Mucosa of descending colon (tissue), 3 donors: ENCODE measurements at regions not wholly inside any gene's neighbourhood (a gene's known extent, or its start where the extent isn't known, plus 50 kb on each side); places are given as distances from the start of the nearest gene placed in this dataset.

Experiments
- ATAC-seq: fragments of 200-7000 bp; cut with Tn5 transposase; one replicate; pipeline ENCODE4 v1.9.1; 2020; ENCODE audit warnings: mild to moderate bottlenecking, moderate library complexity
- DNase-seq, 3 donors: peaks; one replicate each; pipeline ENCODE4 v3.0.0-alpha.2; 2020
- H3K36me3 ChIP-seq: fragments of 200-600 bp; one replicate; pipeline ENCODE4 v1.8.0; 2021; ENCODE audit warnings: low read depth, mild to moderate bottlenecking
- H3K4me1 ChIP-seq: fragments of 200-600 bp; one replicate; pipeline ENCODE4 v1.8.0; 2021; ENCODE audit warnings: low read depth, mild to moderate bottlenecking
- H3K4me3 ChIP-seq: fragments of 200-600 bp; one replicate; pipeline ENCODE4 v1.8.0; 2021; ENCODE audit warnings: mild to moderate bottlenecking
- H3K9me3 ChIP-seq: fragments of 200-600 bp; one replicate; pipeline ENCODE4 v1.8.0; 2021; ENCODE audit warnings: mild to moderate bottlenecking
- CTCF ChIP-seq: fragments of 200-600 bp; IDR thresholded peaks from one replicate; pipeline ENCODE4 v1.8.0; 2022; ENCODE audit warnings: antibody characterized with exemption, mild to moderate bottlenecking
- intact Hi-C, 2 donors: fragments of 100-400 bp; cut with DNase I in 1 of 2; cut with micrococcal nuclease in 1 of 2; formaldehyde crosslinking; loops; one replicate each; pipeline versions ENCODE4 v1.11.0 to v1.11.1; 2022; cut with DNase I, micrococcal nuclease
- donor health status: DM: no; HTN: no; CAD: no; lungs with moderate emphysema.
- donor health status: DM: no; HTN: no; CAD: no.
- donor health status: DM: no; HTN: yes; CAD: no.

GRCh38 chr14:98444077-98444476, 827.9 kb downstream of the BCL11B start:
- intact Hi-C loops = no loop called here
- Histone ChIP-seq H3K4me1 (no peaks in the 10 kb centered on the region), H3K36me3 (no peaks in the 10 kb centered on the region), H3K4me3 (no peak overlapping the region), H3K9me3 (no peaks in the 10 kb centered on the region)
- TF ChIP-seq CTCF = no peak
- no peak for DNase-seq
- no peak for ATAC-seq

- ATAC-seq = no peak
- intact Hi-C loops = no loop called here
- no peak for TF ChIP-seq CTCF
- no peaks in the 10 kb centered on the region for H3K9me3 ChIP-seq
- H3K4me1 ChIP-seq = no peaks in the 10 kb centered on the region
- H3K4me3 ChIP-seq = no peak overlapping the region
- H3K36me3 ChIP-seq = no peaks in the 10 kb centered on the region
- no peak for DNase-seq
Observed at GRCh38 chr14:98445718-98446117, 826.3 kb downstream of the BCL11B start.

- ATAC-seq = no peak
- no peaks in the 10 kb centered on the region for H3K9me3 ChIP-seq
- H3K4me1 ChIP-seq = no peaks in the 10 kb centered on the region
- no peak overlapping the region for H3K4me3 ChIP-seq
- intact Hi-C loops = no loop called here
- no peak for DNase-seq
- no peaks in the 10 kb centered on the region for H3K36me3 ChIP-seq
- no peak for TF ChIP-seq CTCF
Observed at GRCh38 chr14:98446508-98446907, 825.5 kb downstream of the BCL11B start.

- Histone ChIP-seq H3K9me3 (no peaks in the 10 kb centered on the region), H3K4me1 (no peaks in the 10 kb centered on the region), H3K4me3 (no peak overlapping the region), H3K36me3 (no peaks in the 10 kb centered on the region)
- no peak for TF ChIP-seq CTCF
- intact Hi-C loops = no loop called here
- no peak for DNase-seq
- no peak for ATAC-seq
Observed at GRCh38 chr14:98456231-98456630, 815.8 kb downstream of the BCL11B start.

- Histone ChIP-seq H3K4me1 (no peaks in the 10 kb centered on the region), H3K4me3 (no peak overlapping the region), H3K36me3 (no peaks in the 10 kb centered on the region), H3K9me3 (no peaks in the 10 kb centered on the region)
- intact Hi-C loops = no loop called here
- no peak for DNase-seq
- no peak for TF ChIP-seq CTCF
- ATAC-seq = no peak
Observed at GRCh38 chr14:98458702-98459101, 813.3 kb downstream of the BCL11B start.

GRCh38 chr14:98462908-98463307, 809.1 kb downstream of the BCL11B start:
- TF ChIP-seq CTCF = no peak
- DNase-seq (no peak), ATAC-seq (no peak)
- H3K36me3 ChIP-seq = no peaks in the 10 kb centered on the region
- H3K4me1 ChIP-seq = no peaks in the 10 kb centered on the region
- H3K4me3 ChIP-seq = no peak overlapping the region
- no peaks in the 10 kb centered on the region for H3K9me3 ChIP-seq
- intact Hi-C loops = no loop called here
